ENCODE measurements at regions not wholly inside any gene's neighbourhood (a gene's known extent, or its start where the extent isn't known, plus 50 kb on each side); places are given as distances from the start of the nearest gene placed in this dataset.

DNA sequence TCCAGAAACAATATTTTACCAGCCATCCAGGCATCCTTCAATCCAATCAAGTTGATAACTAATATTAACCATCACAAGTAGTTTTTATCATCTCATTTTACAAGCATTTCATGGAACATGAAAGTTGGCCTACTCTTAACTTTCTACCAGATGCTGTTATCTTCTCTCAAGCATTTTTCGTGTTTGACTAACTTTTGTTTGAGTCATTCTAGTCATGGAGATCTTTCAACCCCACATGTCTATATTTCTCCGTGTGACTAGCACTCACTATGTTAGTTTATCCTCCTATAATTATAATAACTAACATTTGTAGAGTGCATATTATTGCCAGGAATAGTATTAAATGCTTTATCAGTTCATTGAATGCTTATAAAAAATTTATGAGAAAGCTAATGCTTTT is 307.0 kb upstream of the CWC22 start:
- H4K20me1 ChIP-seq (ENCODE audit: insufficient read depth) = no peaks in the 10 kb centered on the region
- H3K27ac ChIP-seq (ENCODE audit: low read depth, low read length) = no peak overlapping the region
- intact Hi-C loops (cut with micrococcal nuclease) = no loop called here
- H3K79me2 ChIP-seq (ENCODE audit: insufficient read depth, low read length) = no peaks in the 10 kb centered on the region
- CTCF ChIA-PET = no interaction called here
- ATAC-seq = no peak
- no peaks in the 10 kb centered on the region for H3K4me1 ChIP-seq (ENCODE audit: control insufficient read depth in 1 of 2, insufficient read depth in 2 of 2, low read length in 2 of 2)
- POLR2A ChIA-PET = no interaction called here
- DNase-seq (ENCODE audit: low read depth, low spot score) = no peak
- H3K9me2 ChIP-seq (ENCODE audit: insufficient read depth) = no peaks in the 10 kb centered on the region; the same call in 1 of the 2 replicates
- H3K36me3 ChIP-seq (ENCODE audit: control insufficient read depth in 1 of 2, insufficient read depth in 2 of 2, low read length in 2 of 2) = no peaks in the 10 kb centered on the region
- no peak overlapping the region for H2AFZ ChIP-seq (ENCODE audit: low read depth, low read length, poor library complexity, severe bottlenecking)
- H3K4me3 ChIP-seq (replicated peaks in 1 of 2; ENCODE audit: low read depth in 1 of 2, low read length in 2 of 2) = no peak overlapping the region
- H3K9me3 ChIP-seq (ENCODE audit: control insufficient read depth in 1 of 2, insufficient read depth in 1 of 2, low read depth in 1 of 2, low read length in 2 of 2) = no peaks in the 10 kb centered on the region
- no peak overlapping the region for H3K4me2 ChIP-seq (ENCODE audit: low read length)
- no peaks in the 10 kb centered on the region for H3K27me3 ChIP-seq (ENCODE audit: insufficient read depth, low read length)
- RAD21 ChIA-PET (ENCODE audit: low non-redundant PET in 1 of 2, low total read pairs in 2 of 2, uncharacterized antibody in 2 of 2, unreplicated experiment in 2 of 2) = no interaction called here
- TF ChIP-seq POLR2A (IDR thresholded peaks at IDR 0.05; ENCODE audit: borderline replicate concordance, extremely low read depth, insufficient read depth, insufficient read length) (no peak), ZNF274 (IDR thresholded peaks at IDR 0.05; ENCODE audit: low read depth, low read length) (no peak), CBX3 (IDR thresholded peaks at IDR 0.05; ENCODE audit: low read depth) (no peak), SRF (IDR thresholded peaks at IDR 0.05; ENCODE audit: low read depth) (no peak), RAD21 (IDR thresholded peaks at IDR 0.05; ENCODE audit: low read depth) (no peak), ZFX (IDR thresholded peaks at IDR 0.05) (no peak), SIN3A (IDR thresholded peaks at IDR 0.05; ENCODE audit: low read depth) (no peak), POLR2AphosphoS5 (IDR thresholded peaks at IDR 0.05; ENCODE audit: low read depth, low read length) (no peak), SP1 (IDR thresholded peaks at IDR 0.05; ENCODE audit: low read depth) (no peak)
- TF ChIP-seq, protein P1, sequence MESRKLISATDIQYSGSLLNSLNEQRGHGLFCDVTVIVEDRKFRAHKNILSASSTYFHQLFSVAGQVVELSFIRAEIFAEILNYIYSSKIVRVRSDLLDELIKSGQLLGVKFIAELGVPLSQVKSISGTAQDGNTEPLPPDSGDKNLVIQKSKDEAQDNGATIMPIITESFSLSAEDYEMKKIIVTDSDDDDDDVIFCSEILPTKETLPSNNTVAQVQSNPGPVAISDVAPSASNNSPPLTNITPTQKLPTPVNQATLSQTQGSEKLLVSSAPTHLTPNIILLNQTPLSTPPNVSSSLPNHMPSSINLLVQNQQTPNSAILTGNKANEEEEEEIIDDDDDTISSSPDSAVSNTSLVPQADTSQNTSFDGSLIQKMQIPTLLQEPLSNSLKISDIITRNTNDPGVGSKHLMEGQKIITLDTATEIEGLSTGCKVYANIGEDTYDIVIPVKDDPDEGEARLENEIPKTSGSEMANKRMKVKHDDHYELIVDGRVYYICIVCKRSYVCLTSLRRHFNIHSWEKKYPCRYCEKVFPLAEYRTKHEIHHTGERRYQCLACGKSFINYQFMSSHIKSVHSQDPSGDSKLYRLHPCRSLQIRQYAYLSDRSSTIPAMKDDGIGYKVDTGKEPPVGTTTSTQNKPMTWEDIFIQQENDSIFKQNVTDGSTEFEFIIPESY (IDR thresholded peaks at IDR 0.05; ENCODE audit: extremely low read depth, insufficient replicate concordance, low read length) = no peak
- BruUV-seq (replicated peaks) = no TSS peak
- no peak overlapping the region for H3K9ac ChIP-seq (ENCODE audit: low read length)

DNA sequence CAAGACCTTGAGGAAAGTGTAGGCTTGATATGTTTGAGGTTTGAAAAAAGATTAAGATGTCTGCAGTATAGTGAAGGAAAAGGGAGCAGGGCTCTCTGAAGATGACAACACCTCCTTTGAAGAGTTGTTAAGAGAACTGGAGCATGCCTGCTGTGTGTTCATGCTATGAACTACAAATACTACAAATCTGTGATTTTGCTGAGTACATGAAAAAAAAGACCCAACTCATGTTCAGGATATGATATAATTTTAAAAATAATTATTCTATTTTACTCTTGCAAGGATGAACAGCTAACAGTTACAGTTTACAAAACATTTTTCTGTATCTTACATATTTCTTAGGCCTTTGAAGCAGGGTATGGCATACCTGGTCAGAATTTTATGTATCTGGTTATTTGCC is 305.4 kb upstream of the CWC22 start:
- no peaks in the 10 kb centered on the region for H4K20me1 ChIP-seq (ENCODE audit: insufficient read depth)
- no peaks in the 10 kb centered on the region; the same call in 1 of the 2 replicates for H3K9me2 ChIP-seq (ENCODE audit: insufficient read depth)
- peak overlapping the region; percentile 13 for H2AFZ ChIP-seq (ENCODE audit: low read depth, low read length, poor library complexity, severe bottlenecking)
- ChIA-PET POLR2A (no interaction called here), RAD21 (ENCODE audit: low non-redundant PET in 1 of 2, low total read pairs in 2 of 2, uncharacterized antibody in 2 of 2, unreplicated experiment in 2 of 2) (no interaction called here), CTCF (no interaction called here)
- BruUV-seq (replicated peaks) = no TSS peak
- DNase-seq (ENCODE audit: low read depth, low spot score) = no peak
- H3K9me3 ChIP-seq (ENCODE audit: control insufficient read depth in 1 of 2, insufficient read depth in 1 of 2, low read depth in 1 of 2, low read length in 2 of 2) = no peaks in the 10 kb centered on the region
- no peaks in the 10 kb centered on the region for H3K79me2 ChIP-seq (ENCODE audit: insufficient read depth, low read length)
- no peak overlapping the region for H3K4me3 ChIP-seq (replicated peaks in 1 of 2; ENCODE audit: low read depth in 1 of 2, low read length in 2 of 2)
- no peak overlapping the region for H3K4me2 ChIP-seq (ENCODE audit: low read length)
- no peaks in the 10 kb centered on the region for H3K4me1 ChIP-seq (ENCODE audit: control insufficient read depth in 1 of 2, insufficient read depth in 2 of 2, low read length in 2 of 2)
- H3K27ac ChIP-seq (ENCODE audit: low read depth, low read length) = no peak overlapping the region
- intact Hi-C loops (cut with micrococcal nuclease) = no loop called here
- H3K36me3 ChIP-seq (ENCODE audit: control insufficient read depth in 1 of 2, insufficient read depth in 2 of 2, low read length in 2 of 2) = no peaks in the 10 kb centered on the region
- no peak overlapping the region for H3K9ac ChIP-seq (ENCODE audit: low read length)
- no peaks in the 10 kb centered on the region for H3K27me3 ChIP-seq (ENCODE audit: insufficient read depth, low read length)
- ATAC-seq = no peak
- TF ChIP-seq SP1 (IDR thresholded peaks at IDR 0.05; ENCODE audit: low read depth) (no peak), SIN3A (IDR thresholded peaks at IDR 0.05; ENCODE audit: low read depth) (no peak), ZNF274 (IDR thresholded peaks at IDR 0.05; ENCODE audit: low read depth, low read length) (no peak), SRF (IDR thresholded peaks at IDR 0.05; ENCODE audit: low read depth) (no peak), TCF7L2 (IDR thresholded peaks at IDR 0.05; ENCODE audit: borderline replicate concordance, extremely low read depth, insufficient read depth, insufficient read length) (no peak), JUND (IDR thresholded peaks at IDR 0.05) (no peak), EZH2phosphoT487 (IDR thresholded peaks at IDR 0.05; ENCODE audit: borderline replicate concordance) (no peak), EZH2 (IDR thresholded peaks at IDR 0.05) (no peak), POLR2AphosphoS5 (IDR thresholded peaks at IDR 0.05; ENCODE audit: low read depth, low read length) (no peak), ELF1 (IDR thresholded peaks at IDR 0.05; ENCODE audit: borderline replicate concordance, low read depth) (no peak), RAD21 (IDR thresholded peaks at IDR 0.05; ENCODE audit: low read depth) (no peak)
- TF ChIP-seq, protein P1 (IDR thresholded peaks at IDR 0.05; ENCODE audit: extremely low read depth, insufficient replicate concordance, low read length) = no peak
- TF ChIP-seq, protein P2, sequence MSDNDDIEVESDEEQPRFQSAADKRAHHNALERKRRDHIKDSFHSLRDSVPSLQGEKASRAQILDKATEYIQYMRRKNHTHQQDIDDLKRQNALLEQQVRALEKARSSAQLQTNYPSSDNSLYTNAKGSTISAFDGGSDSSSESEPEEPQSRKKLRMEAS (IDR thresholded peaks at IDR 0.05) = no peak
